ENCODE measurements at regions not wholly inside any gene's neighbourhood (a gene's known extent, or its start where the extent isn't known, plus 50 kb on each side); places are given as distances from the start of the nearest gene placed in this dataset.

DNA sequence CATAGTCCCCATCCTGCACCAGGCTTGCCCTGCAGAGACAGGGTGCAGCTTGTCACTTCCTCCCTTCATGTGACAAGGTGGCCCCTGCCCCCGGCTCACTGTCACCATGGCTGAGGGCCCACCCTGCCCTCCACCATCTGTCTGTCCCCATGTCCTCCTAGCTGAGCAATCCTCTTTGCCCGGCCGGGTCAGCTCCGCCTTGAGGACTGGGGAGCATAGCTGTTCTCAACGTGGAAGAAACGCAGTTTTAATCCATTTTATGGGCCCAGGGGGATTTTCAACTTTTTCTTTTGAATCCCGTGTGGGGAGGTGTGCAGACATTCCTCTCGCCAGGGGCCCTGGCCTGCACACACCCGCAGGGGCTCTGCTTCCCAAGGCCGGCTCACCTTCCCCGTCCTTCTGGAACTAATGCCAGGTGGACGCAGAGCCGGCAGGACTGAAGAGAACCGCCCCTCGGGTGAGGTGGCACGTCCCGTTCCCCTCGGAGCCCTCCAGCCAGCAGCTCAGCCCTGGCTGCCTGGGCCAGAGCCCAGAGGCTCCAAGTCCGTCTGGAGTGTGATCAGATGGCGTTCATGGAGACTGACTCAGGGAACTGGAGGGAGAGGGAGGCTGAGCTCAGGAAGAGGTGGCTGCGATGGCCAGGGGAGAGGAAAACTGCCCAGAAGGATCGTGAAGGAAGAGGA is 1108.7 kb downstream of the BRD1 start:
- TF ChIP-seq, protein P1, sequence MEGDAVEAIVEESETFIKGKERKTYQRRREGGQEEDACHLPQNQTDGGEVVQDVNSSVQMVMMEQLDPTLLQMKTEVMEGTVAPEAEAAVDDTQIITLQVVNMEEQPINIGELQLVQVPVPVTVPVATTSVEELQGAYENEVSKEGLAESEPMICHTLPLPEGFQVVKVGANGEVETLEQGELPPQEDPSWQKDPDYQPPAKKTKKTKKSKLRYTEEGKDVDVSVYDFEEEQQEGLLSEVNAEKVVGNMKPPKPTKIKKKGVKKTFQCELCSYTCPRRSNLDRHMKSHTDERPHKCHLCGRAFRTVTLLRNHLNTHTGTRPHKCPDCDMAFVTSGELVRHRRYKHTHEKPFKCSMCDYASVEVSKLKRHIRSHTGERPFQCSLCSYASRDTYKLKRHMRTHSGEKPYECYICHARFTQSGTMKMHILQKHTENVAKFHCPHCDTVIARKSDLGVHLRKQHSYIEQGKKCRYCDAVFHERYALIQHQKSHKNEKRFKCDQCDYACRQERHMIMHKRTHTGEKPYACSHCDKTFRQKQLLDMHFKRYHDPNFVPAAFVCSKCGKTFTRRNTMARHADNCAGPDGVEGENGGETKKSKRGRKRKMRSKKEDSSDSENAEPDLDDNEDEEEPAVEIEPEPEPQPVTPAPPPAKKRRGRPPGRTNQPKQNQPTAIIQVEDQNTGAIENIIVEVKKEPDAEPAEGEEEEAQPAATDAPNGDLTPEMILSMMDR (IDR thresholded peaks at IDR 0.05; ENCODE audit: low read length): no peak
- TF ChIP-seq EZH2phosphoT487 (IDR thresholded peaks at IDR 0.05; ENCODE audit: low read length) (no peak), EZH2 (optimal IDR thresholded peaks at IDR 0.05; ENCODE audit: low read depth, low read length) (no peak)

All from MM.1S (cell line).